A549 (cell line): ENCODE measurements at regions not wholly inside any gene's neighbourhood (a gene's known extent, or its start where the extent isn't known, plus 50 kb on each side); places are given as distances from the start of the nearest gene placed in this dataset.

Source experiments
- ATAC-seq, 2 experiments: fragments of 200-7000 bp in 1 of 2; fragments of >200 bp in 1 of 2; cut with Nextera tagmentation in 1 of 2; cut with Tn5 transposase in 1 of 2; 3 replicates each; pipeline versions ENCODE4 v1.8.0 to v1.9.1; 2018 to 2020; ENCODE audit warnings: mild to moderate bottlenecking in 1 of 2, moderate library complexity in 1 of 2
- CTCF ChIA-PET: fragments of 300-600 bp; sonication (Branson Sonifier 250); formaldehyde crosslinking; extraction: SDS; loops from one replicate; lab custom pipeline; 2021; ENCODE audit warnings: antibody characterized with exemption, inconsistent platforms; lab: Yijun Ruan, JAX
- POLR2A ChIA-PET: fragments of 350-600 bp; formaldehyde crosslinking; extraction: SDS; loops from one replicate; lab custom pipeline; 2021; ENCODE audit warnings: antibody characterized with exemption, inconsistent platforms; lab: Yijun Ruan, JAX
- DNase-seq, 2 experiments: peaks; one replicate each; pipeline versions ENCODE4 v3.0.0 to v3.0.0-alpha.2; 2011 to 2016; ENCODE audit warnings: low read depth in 1 of 2, low spot score in 1 of 2
- FAIRE-seq: peaks from 2 replicates; lab custom pipeline; 2011; peaks lifted over from hg19 to GRCh38; lab: Jason Lieb, UNC
- H3K27ac ChIP-seq, 2 experiments: fragments of >200 bp; sonication (Bioruptor Twin); formaldehyde crosslinking; 3 replicates each; pipeline ENCODE4 v1.5.1; 2016 to 2017
- H3K4me1 ChIP-seq: fragments of >200 bp; sonication (Bioruptor Twin); formaldehyde crosslinking; 3 replicates; pipeline ENCODE4 v1.6.1; 2016
- H3K4me2 ChIP-seq: fragments of >200 bp; sonication (Bioruptor Twin); formaldehyde crosslinking; 3 replicates; pipeline ENCODE4 v1.6.1; 2016
- H3K4me3 ChIP-seq: fragments of >200 bp; sonication (Bioruptor Twin); formaldehyde crosslinking; 3 replicates; pipeline ENCODE4 v1.5.1; 2016
- H3K9me3 ChIP-seq: fragments of >200 bp; sonication (Bioruptor Twin); formaldehyde crosslinking; 3 replicates; pipeline ENCODE4 v1.6.1; 2016
- CBX2 ChIP-seq: fragments of 200-600 bp; sonication (generic); IDR thresholded peaks from 2 replicates; pipeline ENCODE4 v1.6.1; 2016; ENCODE audit warnings: low read depth, mild to moderate bottlenecking, borderline replicate concordance
- CBX8 ChIP-seq: fragments of 200-600 bp; sonication (generic); IDR thresholded peaks from 2 replicates; pipeline ENCODE4 v1.6.1; 2016
- CEBPB ChIP-seq, 2 experiments: fragments of >200 bp in 1 of 2; sonication (Bioruptor Twin) in 1 of 2; formaldehyde crosslinking in 1 of 2; IDR thresholded peaks; 2 replicates each; pipeline ENCODE4 v1.6.1; 2012 to 2016
- CHD4 ChIP-seq: fragments of 200-600 bp; sonication (generic); IDR thresholded peaks from 2 replicates; pipeline ENCODE4 v1.6.1; 2016; ENCODE audit warnings: antibody characterized with exemption, mild to moderate bottlenecking, borderline replicate concordance
- EHF ChIP-seq: fragments of 250-450 bp; sonication (Bioruptor Pico); IDR thresholded peaks from 2 replicates; pipeline ENCODE4 v1.5.0; 2020; ENCODE audit warnings: mild to moderate bottlenecking
- EHMT2 ChIP-seq: fragments of 200-600 bp; sonication (generic); IDR thresholded peaks from 2 replicates; pipeline ENCODE4 v1.6.1; 2016; ENCODE audit warnings: antibody characterized with exemption, low read depth, mild to moderate bottlenecking, moderate library complexity
- HOXA7 ChIP-seq: fragments of 250-450 bp; sonication (Bioruptor Pico); IDR thresholded peaks from 2 replicates; pipeline ENCODE4 v1.5.0; 2020; ENCODE audit warnings: mild to moderate bottlenecking, moderate library complexity
- HOXB13 ChIP-seq: fragments of 250-450 bp; sonication (Bioruptor Pico); IDR thresholded peaks from 2 replicates; pipeline ENCODE4 v1.5.0; 2020; ENCODE audit warnings: low read depth, mild to moderate bottlenecking, moderate library complexity
- HOXB5 ChIP-seq: fragments of 250-450 bp; sonication (Bioruptor Pico); IDR thresholded peaks from 2 replicates; pipeline ENCODE4 v1.5.0; 2020; ENCODE audit warnings: mild to moderate bottlenecking, moderate library complexity
- MAZ ChIP-seq: fragments of 150-350 bp; IDR thresholded peaks from 2 replicates; pipeline ENCODE4 v1.6.1; 2014; ENCODE audit warnings: antibody characterized with exemption, low read depth, low read length, borderline replicate concordance
- MYC ChIP-seq: IDR thresholded peaks from 2 replicates; pipeline ENCODE4 v1.6.1; 2012; ENCODE audit warnings: mild to moderate bottlenecking, inconsistent platforms, low read length, improper control_type of control experiment, borderline replicate concordance
- NR3C1 ChIP-seq: fragments of >200 bp; sonication (Bioruptor Twin); formaldehyde crosslinking; IDR thresholded peaks from 3 replicates; pipeline ENCODE4 v1.6.1; 2017
- PBX3 ChIP-seq: IDR thresholded peaks from 2 replicates; pipeline ENCODE4 v1.6.1; 2012
- POLR2AphosphoS2 ChIP-seq: conservative IDR thresholded peaks from 2 replicates; pipeline ENCODE4 v1.6.1; 2012; ENCODE audit warnings: low read length, improper control_type of control experiment, inconsistent platforms
- RARB ChIP-seq: fragments of 250-450 bp; sonication (Bioruptor Pico); IDR thresholded peaks from 2 replicates; pipeline ENCODE4 v1.8.0; 2021; ENCODE audit warnings: mild to moderate bottlenecking, moderate library complexity
- SMC3 ChIP-seq: fragments of >200 bp; sonication (Bioruptor Twin); formaldehyde crosslinking; IDR thresholded peaks from 3 replicates; pipeline ENCODE4 v1.6.1; 2018; ENCODE audit warnings: inconsistent platforms
- TP53 ChIP-seq: fragments of 250-450 bp; sonication (Bioruptor Pico); IDR thresholded peaks from 2 replicates; pipeline ENCODE4 v1.5.0; 2021; ENCODE audit warnings: mild to moderate bottlenecking, moderate library complexity
- ZFP36 ChIP-seq: fragments of 450-650 bp; IDR thresholded peaks from 2 replicates; pipeline ENCODE4 v1.6.1; 2014; ENCODE audit warnings: borderline replicate concordance; ENCODE audit not compliant: partially characterized antibody
- ZSCAN20 ChIP-seq: fragments of 250-450 bp; sonication (Bioruptor Pico); IDR thresholded peaks from 2 replicates; pipeline ENCODE4 v1.8.0; 2022; ENCODE audit warnings: mild to moderate bottlenecking, moderate library complexity
- WGBS: methylation state at CpG from one replicate; pipeline ENCODE4 v1.1.6; 2017; ENCODE audit errors: missing lambda C conversion rate; 5-methylcytosine and 5-hydroxymethylcytosine counted together
- TF ChIP-seq, protein P1 (sequence below): IDR thresholded peaks from 2 replicates; pipeline ENCODE4 v1.6.1; 2012

GRCh38 chr14:96945721-96946120 lies 148.5 kb downstream of the VRK1 start:
- no peak overlapping the region for H3K27ac ChIP-seq
- ChIA-PET CTCF (no interaction called here), POLR2A (no interaction called here)
- ATAC-seq, result no peak
- no peak overlapping the region for H3K4me3 ChIP-seq
- H3K9me3 ChIP-seq, result no peaks in the 10 kb centered on the region
- H3K4me2 ChIP-seq, result no peak overlapping the region
- no peaks in the 10 kb centered on the region for H3K4me1 ChIP-seq
- no peak for FAIRE-seq
- TF ChIP-seq CEBPB (IDR thresholded peaks at IDR 0.05) (no peak), CHD4 (no peak), PBX3 (no peak), EHMT2 (no peak), CBX8 (no peak), RARB (CRISPR knock-in tag) (no peak), MYC (no peak)
- TF ChIP-seq, protein P1, sequence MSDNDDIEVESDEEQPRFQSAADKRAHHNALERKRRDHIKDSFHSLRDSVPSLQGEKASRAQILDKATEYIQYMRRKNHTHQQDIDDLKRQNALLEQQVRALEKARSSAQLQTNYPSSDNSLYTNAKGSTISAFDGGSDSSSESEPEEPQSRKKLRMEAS, result no peak
- 94% methylated on average over 7 of the region's 7 CpGs for WGBS
- no peak for DNase-seq

DNA sequence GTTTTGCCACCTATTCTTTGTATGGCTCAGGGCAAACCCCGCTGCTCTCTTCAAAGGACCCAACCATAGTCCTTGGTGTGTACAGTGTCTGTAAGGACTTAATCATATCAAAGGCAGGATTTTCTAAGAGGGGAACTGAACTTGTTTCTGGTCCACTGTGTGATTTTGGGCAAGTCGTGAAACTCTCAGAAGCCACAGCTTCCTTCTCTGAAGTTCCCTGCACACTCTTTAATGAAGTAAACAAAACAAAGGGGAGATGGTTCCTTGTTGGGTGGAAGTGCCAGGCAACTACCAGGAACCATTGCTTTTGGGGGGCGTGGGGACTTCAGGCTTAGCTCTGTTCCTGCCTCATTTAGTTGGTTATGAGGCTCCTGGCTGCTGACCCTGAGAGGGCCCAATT lies 152.4 kb downstream of the VRK1 start:
- FAIRE-seq (no peak), DNase-seq (no peak), ATAC-seq (no peak)
- POLR2A ChIA-PET, result no interaction called here
- Histone ChIP-seq H3K4me3 (no peak overlapping the region), H3K27ac (no peak overlapping the region), H3K9me3 (no peaks in the 10 kb centered on the region), H3K4me2 (no peak overlapping the region), H3K4me1 (no peaks in the 10 kb centered on the region)
- TF ChIP-seq EHF (CRISPR knock-in tag), result no peak
- TF ChIP-seq HOXA7, result no peak
- TF ChIP-seq HOXB5, result no peak
- TF ChIP-seq CBX2, result no peak
- no peak for TF ChIP-seq POLR2AphosphoS2
- TF ChIP-seq ZSCAN20 (CRISPR knock-in tag), result no peak
- TF ChIP-seq MAZ, result no peak
- no peak for TF ChIP-seq ZFP36
- no peak for TF ChIP-seq CHD4
- no peak for TF ChIP-seq SMC3
- TF ChIP-seq TP53 (CRISPR knock-in tag), result no peak
- 75% methylated on average over 3 of the region's 3 CpGs for WGBS
- CTCF ChIA-PET, result interaction anchor here (1.3 to 1.4 kb wide), 2 partner anchors 9 to 11 kb away, joined by 3 to 4 read pairs; no protein-coding TSS in a partner anchor

GRCh38 chr14:96951511-96951910 lies 154.3 kb downstream of the VRK1 start:
- ATAC-seq, result no peak

GRCh38 chr14:96953087-96953874 lies 156.1 kb downstream of the VRK1 start:
- ATAC-seq (no peak), FAIRE-seq (no peak), DNase-seq (no peak)
- Histone ChIP-seq H3K4me1 (no peaks in the 10 kb centered on the region), H3K27ac (no peak overlapping the region), H3K4me3 (no peak overlapping the region), H3K4me2 (no peak overlapping the region), H3K9me3 (no peaks in the 10 kb centered on the region)
- CTCF ChIA-PET, result no interaction called here
- no peak for TF ChIP-seq NR3C1
- 58% methylated on average over 9 of the region's 9 CpGs for WGBS
- POLR2A ChIA-PET, result no interaction called here

More at GRCh38 chr14:96951511-96951910, 154.3 kb downstream of the VRK1 start:
- ChIA-PET POLR2A (no interaction called here), CTCF (no interaction called here)
- no peaks in the 10 kb centered on the region for H3K9me3 ChIP-seq
- no peak overlapping the region for H3K4me2 ChIP-seq
- 74% methylated on average over 7 of the region's 7 CpGs for WGBS
- H3K4me3 ChIP-seq, result no peak overlapping the region
- FAIRE-seq (no peak), DNase-seq (no peak)
- TF ChIP-seq HOXB13 (CRISPR knock-in tag) (no peak), ZFP36 (no peak)
- no peak overlapping the region for H3K27ac ChIP-seq
- no peaks in the 10 kb centered on the region for H3K4me1 ChIP-seq
